Neural crest cell (in vitro differentiated cells): ENCODE measurements at regions not wholly inside any gene's neighbourhood (a gene's known extent, or its start where the extent isn't known, plus 50 kb on each side); places are given as distances from the start of the nearest gene placed in this dataset.
A peak's percentile ranks its signal among the peaks of the same experiment; 100 is the strongest.
"Not testable (repeated sequence)": the region's sequence is repeated elsewhere in the genome, so short reads cannot be mapped to it uniquely, and the experiment has no call there.

ENCODE experiments used
- DNase-seq: peaks from one replicate; pipeline ENCODE4 v3.0.0; 2021; ENCODE audit warnings: low read depth, mixed read lengths, low spot score
- H3K27ac Mint-ChIP-seq: one replicate; pipeline ENCODE4 v1.8.0; 2021; ENCODE audit warnings: mild to moderate bottlenecking, mixed read lengths; ENCODE audit not compliant: unreplicated experiment
- H3K27me3 Mint-ChIP-seq: 2 replicates; pipeline ENCODE4 v1.8.0; 2021; ENCODE audit warnings: low read depth, mild to moderate bottlenecking, mixed read lengths
- H3K36me3 Mint-ChIP-seq: 2 replicates; pipeline ENCODE4 v1.8.0; 2021; ENCODE audit warnings: low read depth, mild to moderate bottlenecking, mixed read lengths
- H3K4me1 Mint-ChIP-seq: 2 replicates; pipeline ENCODE4 v1.8.0; 2021; ENCODE audit warnings: mixed read lengths
- H3K4me3 Mint-ChIP-seq: one replicate; pipeline ENCODE4 v1.8.0; 2021; ENCODE audit warnings: mild to moderate bottlenecking, mixed read lengths
- H3K9me3 Mint-ChIP-seq: 2 replicates; pipeline ENCODE4 v1.8.0; 2021; ENCODE audit warnings: mixed read lengths
- CTCF ChIP-seq: fragments of 200-600 bp; sonication (generic); conservative IDR thresholded peaks from 2 replicates; pipeline ENCODE4 v1.5.0; 2021; ENCODE audit warnings: antibody characterized with exemption, mild to moderate bottlenecking

- peak; percentile 63 for TF ChIP-seq CTCF
- Mint-ChIP-seq H3K36me3 (no peaks in the 10 kb centered on the region), H3K4me3 (no peak overlapping the region), H3K4me1 (no peaks in the 10 kb centered on the region), H3K27me3 (no peaks in the 10 kb centered on the region), H3K27ac (no peak overlapping the region), H3K9me3 (peaks cover 5% of the 10 kb centered on the region)
- no peak for DNase-seq
Measured at GRCh38 chr6:69487688-69488087, 309.1 kb downstream of the LMBRD1 start.

- peaks cover 5% of the 10 kb centered on the region for H3K9me3 Mint-ChIP-seq
- TF ChIP-seq CTCF, result no peak
- no peaks in the 10 kb centered on the region for H3K4me1 Mint-ChIP-seq
- H3K4me3 Mint-ChIP-seq, result no peak overlapping the region
- no peaks in the 10 kb centered on the region for H3K27me3 Mint-ChIP-seq
- H3K27ac Mint-ChIP-seq, result no peak overlapping the region
- DNase-seq, result no peak
- no peaks in the 10 kb centered on the region for H3K36me3 Mint-ChIP-seq
Measured at GRCh38 chr6:69466979-69467570, 329.7 kb downstream of the LMBRD1 start.

- Mint-ChIP-seq H3K27ac (no peak overlapping the region), H3K4me3 (no peak overlapping the region), H3K27me3 (no peaks in the 10 kb centered on the region), H3K9me3 (peaks cover 3% of the 10 kb centered on the region), H3K36me3 (no peaks in the 10 kb centered on the region), H3K4me1 (no peaks in the 10 kb centered on the region)
- no peak for TF ChIP-seq CTCF
- no peak for DNase-seq
Measured at GRCh38 chr6:69465866-69466265, 330.9 kb downstream of the LMBRD1 start.

GRCh38 chr6:69456086-69456485, 340.7 kb downstream of the LMBRD1 start:
- no peak for TF ChIP-seq CTCF
- Mint-ChIP-seq H3K27ac (peak overlapping the region; percentile 59), H3K9me3 (no peaks in the 10 kb centered on the region), H3K4me1 (peaks cover 10% of the 10 kb centered on the region), H3K4me3 (no peak overlapping the region), H3K27me3 (no peaks in the 10 kb centered on the region), H3K36me3 (no peaks in the 10 kb centered on the region)
- DNase-seq, result no peak

GRCh38 chr6:69454619-69455018, 342.2 kb downstream of the LMBRD1 start:
- H3K27me3 Mint-ChIP-seq, H3K27ac Mint-ChIP-seq, H3K36me3 Mint-ChIP-seq, DNase-seq, H3K4me3 Mint-ChIP-seq, H3K9me3 Mint-ChIP-seq: not testable (repeated sequence)
- H3K4me1 Mint-ChIP-seq, result peaks cover 10% of the 10 kb centered on the region

GRCh38 chr6:69450493-69450892, 346.3 kb downstream of the LMBRD1 start:
- H3K27me3 Mint-ChIP-seq, H3K27ac Mint-ChIP-seq, H3K4me1 Mint-ChIP-seq, H3K4me3 Mint-ChIP-seq, H3K36me3 Mint-ChIP-seq, DNase-seq: not testable (repeated sequence)
- H3K9me3 Mint-ChIP-seq, result peaks cover 13% of the 10 kb centered on the region
